GM03348 (cell line): ENCODE measurements at regions not wholly inside any gene's neighbourhood (a gene's known extent, or its start where the extent isn't known, plus 50 kb on each side); places are given as distances from the start of the nearest gene placed in this dataset.
"Not testable (repeated sequence)": the region's sequence is repeated elsewhere in the genome, so short reads cannot be mapped to it uniquely, and the experiment has no call there.

Experiments used
- DNase-seq: peaks from one replicate; pipeline ENCODE4 v3.0.0; 2012; ENCODE audit warnings: low spot score

DNA sequence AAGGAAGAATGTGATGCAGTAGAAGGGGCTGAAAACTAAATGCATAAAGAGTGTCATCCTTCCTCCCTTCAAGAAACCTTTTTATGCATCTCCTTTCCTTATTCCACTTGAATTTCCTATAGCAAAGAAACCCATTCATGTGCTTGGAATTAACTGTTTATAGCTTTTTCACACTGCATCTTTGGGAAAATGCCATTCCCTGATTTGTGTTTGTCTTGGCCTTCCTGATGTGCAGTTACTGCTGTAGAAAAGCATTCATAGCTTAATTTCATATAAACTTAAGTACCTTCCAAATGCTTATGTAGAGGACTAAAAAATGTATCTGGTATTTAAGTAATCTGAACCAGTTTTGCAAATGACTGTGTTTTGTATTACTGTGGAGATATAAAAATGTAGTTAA is 61.8 kb downstream of the SDR9C7 start:
- no peak for DNase-seq

GRCh38 chr12:56867216-56867615 is 67.0 kb downstream of the SDR9C7 start:
- DNase-seq, result no peak

GRCh38 chr12:56866493-56866892 is 67.7 kb downstream of the SDR9C7 start:
- no peak for DNase-seq

DNA sequence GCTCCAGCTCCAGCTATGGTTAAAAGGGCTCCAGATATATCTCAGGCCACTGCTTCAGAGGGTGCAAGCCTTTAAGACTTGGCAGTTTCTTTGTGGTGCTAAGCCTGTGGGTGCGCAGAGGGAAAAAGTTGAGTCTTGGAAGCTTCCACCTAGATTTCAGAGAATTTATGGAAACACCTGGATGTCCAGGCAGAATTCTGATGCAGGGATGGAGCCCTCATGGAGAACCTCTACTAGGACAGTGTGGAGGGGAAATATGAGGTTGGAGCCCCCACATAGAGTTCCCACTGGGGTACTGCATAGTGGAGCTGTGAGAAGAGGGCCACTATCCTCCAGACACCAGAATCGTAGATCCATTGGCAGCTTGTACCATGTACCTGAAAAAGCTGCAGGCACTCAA is 69.9 kb downstream of the SDR9C7 start:
- no peak for DNase-seq

GRCh38 chr12:56863789-56864188 is 70.4 kb downstream of the SDR9C7 start:
- DNase-seq, result no peak

DNA sequence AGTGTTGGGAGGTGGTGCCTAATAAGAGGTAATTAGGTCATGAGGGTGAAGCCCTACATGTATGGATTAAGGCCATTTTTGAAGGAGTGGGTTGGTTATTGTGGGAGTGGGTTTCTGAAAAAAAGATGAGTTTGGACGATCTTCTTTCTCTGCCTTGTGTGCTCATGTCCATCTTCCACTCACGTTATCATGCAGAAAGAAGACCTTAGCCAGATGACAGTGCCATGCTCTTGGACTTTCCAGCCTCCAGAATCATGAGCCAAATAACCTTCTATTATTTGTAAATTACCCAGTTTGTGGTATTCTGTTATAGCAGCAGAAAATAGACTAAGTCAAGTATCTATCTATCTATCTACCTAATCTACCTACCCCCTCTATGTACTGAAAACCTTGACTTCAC is 71.9 kb downstream of the SDR9C7 start:
- no peak for DNase-seq

- DNase-seq, result not testable (repeated sequence)
Measured at GRCh38 chr12:56853392-56853978, 80.7 kb downstream of the SDR9C7 start.

DNA sequence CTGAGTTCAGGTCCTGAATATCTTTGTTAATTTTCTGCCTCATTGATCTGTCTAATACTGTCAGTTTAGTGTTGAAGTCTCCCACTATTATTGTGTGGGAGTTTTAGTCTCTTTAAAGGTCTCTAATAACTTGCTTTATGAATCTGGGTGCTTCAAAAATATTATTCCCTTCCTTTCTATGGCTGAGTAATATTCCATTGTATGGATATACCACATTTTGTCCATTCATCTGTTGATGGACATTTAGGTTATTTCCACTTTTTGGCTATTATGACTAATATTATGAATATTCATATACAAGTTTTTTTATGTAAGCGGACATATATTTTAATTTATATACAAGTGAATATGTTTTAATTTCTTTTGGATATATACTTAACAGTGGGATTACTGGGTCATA is 82.7 kb downstream of the SDR9C7 start:
- no peak for DNase-seq

DNA sequence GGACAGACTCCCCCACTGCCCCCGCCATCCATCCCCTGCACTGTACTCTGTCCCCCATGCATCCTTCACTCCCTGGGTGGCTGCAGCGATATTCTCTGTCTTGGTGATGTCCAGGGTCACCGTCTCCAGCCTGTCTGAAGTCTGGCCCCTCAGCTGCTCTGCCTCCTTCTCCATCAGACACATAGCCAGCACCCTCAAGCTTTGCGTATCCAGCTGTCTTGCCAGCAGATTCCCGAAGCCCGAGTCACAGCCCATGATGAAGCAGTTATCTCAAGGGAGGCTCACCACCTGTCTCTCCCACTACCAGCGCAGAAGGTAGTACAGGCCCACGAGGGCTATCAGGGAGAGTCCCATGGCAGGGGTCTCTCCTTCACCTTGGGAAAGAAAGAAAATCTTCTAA is 77.8 kb downstream of the HSD17B6 start:
- DNase-seq, result peak; percentile 32

GRCh38 chr12:56839915-56840325 is 76.8 kb downstream of the HSD17B6 start:
- peak; percentile 17 for DNase-seq

DNA sequence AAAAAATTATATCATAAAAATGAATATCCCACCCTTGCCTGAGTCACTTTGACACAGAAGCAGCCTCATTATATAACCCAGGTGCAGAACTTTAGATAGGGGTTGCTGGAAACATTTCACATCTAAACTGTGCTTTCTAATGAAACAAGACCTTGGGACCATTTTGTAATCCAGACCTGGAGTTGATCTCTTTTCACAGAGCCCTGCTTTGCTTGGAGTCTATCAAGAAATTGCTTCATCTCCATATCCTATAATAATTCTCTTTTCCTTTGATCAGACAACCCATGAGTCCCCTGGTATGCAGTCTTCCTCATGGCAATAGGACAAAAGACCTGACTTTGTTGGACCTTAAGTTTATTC is 76.3 kb downstream of the HSD17B6 start:
- DNase-seq, result no peak

GRCh38 chr12:56838621-56839488 is 75.7 kb downstream of the HSD17B6 start:
- no peak for DNase-seq
